VCaP (cell line): ENCODE measurements at regions not wholly inside any gene's neighbourhood (a gene's known extent, or its start where the extent isn't known, plus 50 kb on each side); places are given as distances from the start of the nearest gene placed in this dataset.

Experiments used
- H3K27ac ChIP-seq: fragments of 450-650 bp; 2 replicates; pipeline ENCODE4 v1.5.1; 2017
- TF ChIP-seq, protein P1 (sequence below): fragments of 450-650 bp; conservative IDR thresholded peaks from 2 replicates; pipeline ENCODE4 v1.5.1; 2017; ENCODE audit warnings: mild to moderate bottlenecking, moderate library complexity

DNA sequence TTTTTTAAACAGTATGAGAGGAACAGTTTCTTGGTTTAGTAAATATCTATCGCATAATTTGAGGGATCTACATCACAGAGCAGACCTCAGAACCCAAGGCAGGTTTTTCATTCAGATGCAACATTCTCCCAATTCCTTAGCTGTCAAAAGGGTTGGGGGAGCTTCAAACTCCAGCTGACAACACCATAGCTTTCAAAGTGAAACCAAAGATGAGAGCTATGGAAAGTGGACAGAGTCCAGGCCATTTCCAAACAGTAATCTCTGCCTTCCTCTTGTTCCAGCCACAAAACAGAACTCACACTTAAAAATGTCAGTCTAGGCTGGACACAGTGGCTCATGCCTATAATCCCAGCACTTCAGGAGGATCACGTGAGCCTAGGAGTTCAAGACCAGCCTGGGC, 87.8 kb downstream of the SPRING1 start:
- TF ChIP-seq, protein P1, sequence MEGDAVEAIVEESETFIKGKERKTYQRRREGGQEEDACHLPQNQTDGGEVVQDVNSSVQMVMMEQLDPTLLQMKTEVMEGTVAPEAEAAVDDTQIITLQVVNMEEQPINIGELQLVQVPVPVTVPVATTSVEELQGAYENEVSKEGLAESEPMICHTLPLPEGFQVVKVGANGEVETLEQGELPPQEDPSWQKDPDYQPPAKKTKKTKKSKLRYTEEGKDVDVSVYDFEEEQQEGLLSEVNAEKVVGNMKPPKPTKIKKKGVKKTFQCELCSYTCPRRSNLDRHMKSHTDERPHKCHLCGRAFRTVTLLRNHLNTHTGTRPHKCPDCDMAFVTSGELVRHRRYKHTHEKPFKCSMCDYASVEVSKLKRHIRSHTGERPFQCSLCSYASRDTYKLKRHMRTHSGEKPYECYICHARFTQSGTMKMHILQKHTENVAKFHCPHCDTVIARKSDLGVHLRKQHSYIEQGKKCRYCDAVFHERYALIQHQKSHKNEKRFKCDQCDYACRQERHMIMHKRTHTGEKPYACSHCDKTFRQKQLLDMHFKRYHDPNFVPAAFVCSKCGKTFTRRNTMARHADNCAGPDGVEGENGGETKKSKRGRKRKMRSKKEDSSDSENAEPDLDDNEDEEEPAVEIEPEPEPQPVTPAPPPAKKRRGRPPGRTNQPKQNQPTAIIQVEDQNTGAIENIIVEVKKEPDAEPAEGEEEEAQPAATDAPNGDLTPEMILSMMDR = no peak
- no peak overlapping the region for H3K27ac ChIP-seq

DNA sequence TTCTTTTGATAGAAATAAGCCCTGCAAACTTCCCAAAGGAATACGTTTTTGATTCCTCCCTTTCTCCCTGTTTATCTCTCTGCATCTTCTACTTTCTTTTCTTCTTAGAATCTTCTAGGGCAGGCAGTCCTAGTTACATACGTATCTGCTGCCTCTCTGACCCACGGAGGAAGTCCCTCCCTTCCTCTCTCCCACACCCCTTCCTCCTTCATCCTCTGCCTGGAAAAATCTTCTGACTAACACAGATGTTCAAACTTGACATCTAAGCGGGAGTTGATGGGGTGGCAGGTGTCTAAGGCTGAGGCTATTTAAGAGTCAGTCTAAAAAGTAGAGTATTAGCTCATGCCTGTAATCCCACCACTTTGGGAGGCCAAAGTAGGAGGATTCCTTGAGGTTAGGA, 88.6 kb downstream of the MAP1LC3B2 start:
- TF ChIP-seq, protein P1 = no peak
- H3K27ac ChIP-seq = no peak overlapping the region

DNA sequence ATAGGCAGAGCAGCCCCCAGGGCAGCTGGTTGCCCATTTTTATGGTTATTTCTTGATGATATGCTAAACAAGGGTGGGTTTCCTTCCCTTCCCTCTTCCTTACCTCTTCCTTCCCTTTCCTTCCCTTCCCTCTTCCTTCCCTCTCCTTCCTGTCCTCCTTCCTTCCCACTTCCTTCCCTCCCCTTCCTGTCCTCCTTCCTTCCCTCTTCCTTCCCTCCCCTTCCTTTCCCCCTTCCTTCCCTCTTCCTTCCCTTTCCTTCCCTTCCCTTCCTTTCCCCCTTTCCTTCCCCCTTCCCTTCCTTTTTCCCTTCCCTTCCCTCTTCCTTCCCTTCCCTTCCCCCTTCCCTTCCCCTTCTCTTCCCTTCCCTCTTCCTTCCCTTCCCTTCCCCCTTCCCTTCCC, 87.7 kb downstream of the MAP1LC3B2 start:
- TF ChIP-seq, protein P1 = no peak
- H3K27ac ChIP-seq = no peak overlapping the region

DNA sequence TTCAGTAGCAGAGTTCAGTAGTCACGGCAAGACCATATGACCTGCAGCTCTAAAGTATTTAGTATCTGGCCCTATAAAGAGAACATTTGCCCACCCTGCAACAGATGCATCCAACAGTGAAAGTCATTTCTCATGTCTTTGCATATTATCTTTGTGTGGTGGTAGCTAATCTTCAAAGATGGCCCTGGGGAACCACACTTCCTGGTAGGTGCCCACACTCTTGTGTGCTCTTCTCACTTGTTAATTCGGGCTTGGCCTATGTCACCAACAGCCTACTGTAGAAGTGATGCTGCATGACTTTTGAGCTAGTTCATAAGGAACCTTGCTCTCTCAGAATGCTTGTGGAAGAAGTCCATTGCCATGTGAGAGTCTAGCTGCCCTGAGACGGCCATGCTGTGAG, 85.6 kb downstream of the MAP1LC3B2 start:
- H3K27ac ChIP-seq = no peak overlapping the region
- TF ChIP-seq, protein P1 = no peak

DNA sequence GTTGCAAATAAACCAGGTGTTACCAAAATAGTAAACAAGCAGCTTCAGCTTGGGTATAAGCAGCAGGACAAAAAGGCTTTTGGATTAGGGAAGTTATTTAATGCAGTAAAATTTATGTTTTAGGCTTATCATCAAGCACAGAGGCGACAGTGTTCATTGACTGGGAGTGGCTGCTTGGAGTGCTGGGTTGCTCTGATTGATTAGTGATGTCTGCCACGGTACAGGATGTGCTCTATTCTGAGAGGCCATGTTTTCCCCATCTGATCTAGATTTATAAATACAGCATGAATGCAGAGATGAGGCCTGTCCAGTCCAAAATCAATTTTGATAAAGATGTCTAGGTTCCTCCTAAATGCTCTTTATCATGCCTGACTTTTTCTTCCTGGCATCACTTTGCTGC, 83.5 kb downstream of the MAP1LC3B2 start:
- no peak overlapping the region for H3K27ac ChIP-seq
- TF ChIP-seq, protein P1 = no peak

DNA sequence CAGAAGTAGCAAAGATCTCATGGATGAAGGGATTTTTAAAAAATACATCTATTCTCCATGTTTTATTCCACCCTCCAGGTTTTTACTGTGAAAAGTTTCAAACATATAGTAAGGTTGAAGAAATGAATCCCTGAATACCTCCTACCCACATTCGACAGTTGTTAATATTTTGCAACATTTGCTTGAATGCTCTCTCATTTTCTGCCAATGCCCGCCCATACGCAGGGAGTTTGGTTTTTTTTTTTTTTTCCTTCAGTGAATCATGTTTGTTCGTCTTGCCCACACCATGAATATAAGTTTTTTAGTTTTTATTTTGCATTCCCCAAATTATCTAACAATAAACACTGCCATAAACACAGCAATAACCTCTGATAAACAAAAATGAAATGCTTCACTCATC, 82.9 kb downstream of the MAP1LC3B2 start:
- H3K27ac ChIP-seq = no peak overlapping the region

DNA sequence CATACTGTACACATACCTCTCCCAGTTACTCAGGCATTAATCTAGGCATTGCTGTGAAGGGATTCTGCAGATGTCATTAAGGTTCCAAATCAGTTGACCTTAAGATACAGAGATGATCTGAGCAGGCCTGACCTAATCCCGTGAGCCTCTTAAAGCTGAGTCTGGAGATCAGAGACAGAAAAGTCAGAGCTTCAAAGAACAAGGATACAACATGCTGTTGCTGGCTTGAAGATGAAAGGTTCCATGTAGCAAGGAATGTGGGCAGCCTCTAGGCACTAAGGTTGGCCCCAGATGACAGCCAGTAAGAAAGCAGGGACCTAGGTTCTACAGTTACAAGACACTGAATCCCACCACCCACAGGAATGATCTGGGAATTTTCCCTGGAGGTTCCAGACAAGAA, 81.1 kb downstream of the MAP1LC3B2 start:
- no peak overlapping the region for H3K27ac ChIP-seq
- TF ChIP-seq, protein P1 = no peak

More for the DNA sequence above, 82.9 kb downstream of the MAP1LC3B2 start:
- TF ChIP-seq, protein P1 = no peak

DNA sequence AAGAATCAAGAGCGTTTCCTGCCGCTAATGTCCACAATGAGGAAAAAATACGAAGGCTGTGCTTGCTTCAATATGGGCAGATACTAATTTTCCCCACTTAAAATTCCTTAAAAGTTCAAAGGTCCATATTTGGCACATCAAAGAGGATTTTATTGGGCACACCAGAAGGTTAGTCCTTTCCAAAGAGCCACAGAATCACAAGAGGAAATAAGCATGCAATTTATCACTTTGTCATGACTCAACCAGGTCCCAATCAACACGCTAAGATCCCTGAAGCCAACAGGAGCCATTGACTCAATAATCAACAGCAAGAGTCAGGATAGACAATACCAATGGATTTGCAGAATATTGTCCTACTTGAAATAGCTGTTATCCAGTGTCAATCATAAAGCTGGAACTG, 80.6 kb downstream of the MAP1LC3B2 start:
- TF ChIP-seq, protein P1 = no peak
- H3K27ac ChIP-seq = peak overlapping the region; percentile 99; the same call in 1 of the 2 replicates
